GM12872 (cell line): ENCODE measurements at regions not wholly inside any gene's neighbourhood (a gene's known extent, or its start where the extent isn't known, plus 50 kb on each side); places are given as distances from the start of the nearest gene placed in this dataset.

Experiments used
- CTCF ChIP-seq: IDR thresholded peaks from 3 replicates; pipeline ENCODE4 v1.5.1; 2011; ENCODE audit warnings: low read depth, mild to moderate bottlenecking, low read length, moderate library complexity; ENCODE audit not compliant: insufficient read depth

DNA sequence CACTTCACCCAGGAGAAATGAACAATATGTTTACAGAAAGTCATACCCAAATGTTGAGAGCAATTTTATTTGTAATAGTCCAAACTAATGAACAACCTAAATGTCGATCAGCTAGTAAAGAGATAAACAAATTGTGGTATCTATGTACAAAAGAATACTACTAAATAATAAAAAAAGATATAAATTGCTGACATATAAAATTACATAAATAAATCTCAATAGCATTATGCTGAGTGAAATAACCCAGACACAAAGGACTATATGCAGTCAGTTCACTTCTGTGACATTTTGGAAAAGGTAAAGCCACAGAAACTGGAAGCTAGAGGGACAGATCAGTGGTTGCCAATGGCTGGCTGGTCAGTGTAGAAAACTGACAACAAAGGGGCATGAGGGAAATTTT, 346.0 kb upstream of the PCDH20 start:
- TF ChIP-seq CTCF: no peak

DNA sequence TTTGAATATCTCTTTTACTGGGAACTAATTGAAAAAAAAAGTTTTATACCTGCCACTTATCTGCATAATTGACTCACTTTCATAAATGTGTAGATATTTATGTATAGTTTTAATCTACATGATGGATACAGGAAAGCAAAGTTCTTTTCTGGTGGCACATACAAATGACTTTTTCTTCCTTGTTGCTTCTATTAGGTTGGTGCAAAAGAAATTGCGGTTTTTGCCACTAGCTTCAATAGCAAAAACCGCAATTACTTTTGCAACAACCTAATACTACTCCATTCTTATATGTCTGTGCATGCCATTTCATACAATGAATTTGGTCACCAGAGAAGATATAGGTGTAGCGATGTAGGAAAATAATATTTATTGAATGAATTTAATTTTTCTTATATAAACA, 344.5 kb upstream of the PCDH20 start:
- TF ChIP-seq CTCF: no peak

DNA sequence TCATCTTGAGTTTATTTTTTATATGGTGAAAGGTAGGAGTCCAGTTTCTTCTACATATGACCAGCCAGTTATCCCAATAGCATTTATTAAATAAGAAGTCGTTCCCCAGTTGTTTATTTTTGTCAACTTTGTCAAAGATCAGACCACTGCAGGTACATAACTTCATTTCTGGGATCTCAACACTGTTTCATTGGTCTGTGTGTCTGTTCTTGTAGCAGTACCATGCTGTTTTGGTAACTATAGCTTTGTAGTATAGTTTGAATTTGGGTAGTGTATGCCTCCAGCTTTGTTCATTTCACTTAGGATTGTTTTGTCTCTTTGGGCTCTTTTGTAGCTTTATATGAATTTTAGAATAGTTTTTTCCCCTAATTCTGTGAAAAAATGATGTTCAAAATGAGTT, 340.4 kb upstream of the PCDH20 start:
- TF ChIP-seq CTCF: no peak

DNA sequence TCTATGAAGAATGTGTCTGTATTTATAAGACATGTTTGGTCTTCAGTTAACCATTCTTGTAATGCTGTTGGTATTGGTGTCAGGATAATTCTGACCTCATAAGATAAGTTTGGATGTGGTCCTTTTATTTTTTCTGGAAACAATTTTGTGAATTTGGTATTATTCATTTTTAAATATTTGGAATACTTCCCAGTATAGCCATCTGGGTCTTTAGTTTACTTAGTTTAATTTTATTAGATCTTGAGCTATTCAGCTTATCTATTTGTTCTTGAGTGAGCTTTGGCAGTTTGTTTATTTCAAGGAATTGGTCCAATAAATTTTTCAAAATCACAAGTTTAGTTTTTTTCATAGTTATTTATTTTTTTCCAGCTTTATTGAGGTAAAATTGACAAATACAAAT, 335.4 kb upstream of the PCDH20 start:
- TF ChIP-seq CTCF: no peak

- no peak for TF ChIP-seq CTCF
Observed at GRCh38 chr13:61738236-61738750, 322.6 kb upstream of the PCDH20 start.

GRCh38 chr13:61734683-61735082, 319.0 kb upstream of the PCDH20 start:
- TF ChIP-seq CTCF: no peak

DNA sequence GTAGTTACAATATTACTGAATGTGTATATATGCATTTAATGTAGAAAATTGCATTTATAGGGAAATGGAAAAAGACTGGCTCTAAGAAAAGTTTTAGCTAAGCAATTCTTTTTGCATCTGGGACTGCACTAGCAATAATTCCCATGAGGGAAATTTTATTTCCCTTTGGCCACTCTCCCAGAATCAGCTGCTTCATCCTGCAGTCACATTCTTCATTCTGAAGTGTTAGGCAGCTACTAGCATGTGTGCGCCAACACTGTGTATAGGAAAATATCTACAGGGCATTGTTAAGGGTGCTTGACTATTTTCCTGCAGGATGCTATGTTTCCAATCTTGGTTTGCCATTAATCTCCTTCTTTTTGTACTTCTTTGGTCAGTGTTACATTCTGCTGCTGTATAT, 312.8 kb upstream of the PCDH20 start:
- no peak for TF ChIP-seq CTCF

GRCh38 chr13:61727767-61728166, 312.1 kb upstream of the PCDH20 start:
- TF ChIP-seq CTCF: no peak
